GM13976 (cell line): ENCODE measurements at regions not wholly inside any gene's neighbourhood (a gene's known extent, or its start where the extent isn't known, plus 50 kb on each side); places are given as distances from the start of the nearest gene placed in this dataset.

Experiments
- DNase-seq: peaks from one replicate; pipeline ENCODE4 v3.0.0; 2012; ENCODE audit warnings: low spot score
- CTCF ChIP-seq: IDR thresholded peaks from 2 replicates; pipeline ENCODE4 v1.5.1; 2012; ENCODE audit warnings: borderline replicate concordance, mild to moderate bottlenecking; ENCODE audit not compliant: insufficient read depth; ENCODE audit errors: extremely low read depth, missing control alignments, control extremely low read depth
- in situ Hi-C: fragments of 300-500 bp; cut with MboI; formaldehyde crosslinking; loops from one replicate; pipeline ENCODE4 v1.12.0; 2022; ENCODE audit warnings: low sequenced_read_pairs, mixed read lengths, inconsistent platforms; ENCODE audit not compliant: unreplicated experiment

- DNase-seq: no peak
- in situ Hi-C loops: no loop called here
- no peak for TF ChIP-seq CTCF
Observed at GRCh38 chr4:26267087-26267486, 53.7 kb upstream of the RBPJ start.

- no peak for DNase-seq
- no peak for TF ChIP-seq CTCF
- in situ Hi-C loops: no loop called here
Observed at GRCh38 chr4:26268246-26268645, 52.6 kb upstream of the RBPJ start.

- no peak for TF ChIP-seq CTCF
- in situ Hi-C loops: no loop called here
- DNase-seq: no peak
Observed at GRCh38 chr4:26269038-26269437, 51.8 kb upstream of the RBPJ start.
